COLO829 (cell line): ENCODE measurements at regions not wholly inside any gene's neighbourhood (a gene's known extent, or its start where the extent isn't known, plus 50 kb on each side); places are given as distances from the start of the nearest gene placed in this dataset.
"Not testable (repeated sequence)": the region's sequence is repeated elsewhere in the genome, so short reads cannot be mapped to it uniquely, and the experiment has no call there.

Experiments used
- DNase-seq: peaks from one replicate; pipeline ENCODE4 v3.0.0; 2012; ENCODE audit warnings: low spot score

GRCh38 chr14:23694949-23695663, 58.9 kb downstream of the DHRS2 start:
- no peak for DNase-seq

- DNase-seq = no peak
Measured at GRCh38 chr14:23695664-23695999, 59.5 kb downstream of the DHRS2 start.

- DNase-seq = no peak
Measured at GRCh38 chr14:23696701-23697239, 60.6 kb downstream of the DHRS2 start.

- no peak for DNase-seq
Measured at GRCh38 chr14:23697680-23698079, 61.5 kb downstream of the DHRS2 start.

GRCh38 chr14:23702656-23703426, 66.7 kb downstream of the DHRS2 start:
- no peak for DNase-seq

GRCh38 chr14:23704890-23705289, 68.7 kb downstream of the DHRS2 start:
- DNase-seq = no peak

- DNase-seq = no peak
Measured at GRCh38 chr14:23707415-23707814, 71.3 kb downstream of the DHRS2 start.

- no peak for DNase-seq
Measured at GRCh38 chr14:23708343-23708742, 72.2 kb downstream of the DHRS2 start.

GRCh38 chr14:23709923-23710322, 73.8 kb downstream of the DHRS2 start:
- no peak for DNase-seq

GRCh38 chr14:23712287-23712686, 76.1 kb downstream of the DHRS2 start:
- no peak for DNase-seq

GRCh38 chr14:23719225-23719985, 83.2 kb downstream of the DHRS2 start:
- DNase-seq = no peak

- DNase-seq = peak; percentile 49
Measured at GRCh38 chr14:23722675-23723074, 86.5 kb downstream of the DHRS2 start.

GRCh38 chr14:23723911-23724310, 87.7 kb downstream of the DHRS2 start:
- DNase-seq = no peak

GRCh38 chr14:23725528-23725927, 89.4 kb downstream of the DHRS2 start:
- DNase-seq = no peak

GRCh38 chr14:23725980-23726710, 90.0 kb downstream of the DHRS2 start:
- no peak for DNase-seq

- peak; percentile 45 for DNase-seq
Measured at GRCh38 chr14:23727566-23728335, 91.6 kb downstream of the DHRS2 start.

- no peak for DNase-seq
Measured at GRCh38 chr14:23728791-23729190, 92.6 kb downstream of the DHRS2 start.

- peak; percentile 8 for DNase-seq
Measured at GRCh38 chr14:23729720-23730387, 93.7 kb downstream of the DHRS2 start.

GRCh38 chr14:23735394-23735793, 99.2 kb downstream of the DHRS2 start:
- DNase-seq = no peak

- not testable (repeated sequence) for DNase-seq
Measured at GRCh38 chr14:23744368-23744767, 108.2 kb downstream of the DHRS2 start.

- DNase-seq = no peak
Measured at GRCh38 chr14:23750357-23750756, 114.2 kb downstream of the DHRS2 start.
